AG09309 (cell line): ENCODE measurements at regions not wholly inside any gene's neighbourhood (a gene's known extent, or its start where the extent isn't known, plus 50 kb on each side); places are given as distances from the start of the nearest gene placed in this dataset.
"Not testable (repeated sequence)": the region's sequence is repeated elsewhere in the genome, so short reads cannot be mapped to it uniquely, and the experiment has no call there.

ENCODE experiments used
- DNase-seq: peaks from one replicate; pipeline ENCODE4 v3.0.0-alpha.2; 2010; ENCODE audit warnings: low read depth
- H3K4me3 ChIP-seq: 2 replicates; pipeline ENCODE4 v1.5.1; 2011; ENCODE audit warnings: mild to moderate bottlenecking, low read depth, low read length, moderate library complexity; ENCODE audit not compliant: control insufficient read depth
- TF ChIP-seq, protein P1 (sequence below): IDR thresholded peaks from 2 replicates; pipeline ENCODE4 v1.5.1; 2011; ENCODE audit warnings: mild to moderate bottlenecking, low read depth, low read length, inconsistent platforms; ENCODE audit not compliant: insufficient read depth, control insufficient read depth; ENCODE audit errors: missing control alignments

DNA sequence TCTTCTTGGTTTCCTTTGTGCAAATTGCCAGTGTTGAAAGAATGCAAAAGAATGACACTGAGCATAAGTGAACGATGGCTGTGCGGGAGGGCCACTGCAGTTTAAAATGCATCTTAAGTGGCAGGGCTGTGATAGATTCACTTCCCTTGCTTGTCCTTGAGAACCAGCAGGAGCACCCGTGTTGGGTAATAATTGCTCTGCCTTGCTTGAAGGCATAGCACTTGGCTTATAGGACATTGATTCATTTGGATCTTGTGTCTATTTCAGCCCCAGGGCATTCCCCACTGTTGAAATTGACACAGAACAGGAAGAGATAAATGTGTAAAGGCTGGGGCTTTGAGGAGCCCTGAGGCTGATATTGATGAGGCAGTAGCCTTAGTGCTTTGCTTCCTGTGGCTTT is 1003.7 kb upstream of the GYPC start:
- no peak for DNase-seq
- TF ChIP-seq, protein P1, sequence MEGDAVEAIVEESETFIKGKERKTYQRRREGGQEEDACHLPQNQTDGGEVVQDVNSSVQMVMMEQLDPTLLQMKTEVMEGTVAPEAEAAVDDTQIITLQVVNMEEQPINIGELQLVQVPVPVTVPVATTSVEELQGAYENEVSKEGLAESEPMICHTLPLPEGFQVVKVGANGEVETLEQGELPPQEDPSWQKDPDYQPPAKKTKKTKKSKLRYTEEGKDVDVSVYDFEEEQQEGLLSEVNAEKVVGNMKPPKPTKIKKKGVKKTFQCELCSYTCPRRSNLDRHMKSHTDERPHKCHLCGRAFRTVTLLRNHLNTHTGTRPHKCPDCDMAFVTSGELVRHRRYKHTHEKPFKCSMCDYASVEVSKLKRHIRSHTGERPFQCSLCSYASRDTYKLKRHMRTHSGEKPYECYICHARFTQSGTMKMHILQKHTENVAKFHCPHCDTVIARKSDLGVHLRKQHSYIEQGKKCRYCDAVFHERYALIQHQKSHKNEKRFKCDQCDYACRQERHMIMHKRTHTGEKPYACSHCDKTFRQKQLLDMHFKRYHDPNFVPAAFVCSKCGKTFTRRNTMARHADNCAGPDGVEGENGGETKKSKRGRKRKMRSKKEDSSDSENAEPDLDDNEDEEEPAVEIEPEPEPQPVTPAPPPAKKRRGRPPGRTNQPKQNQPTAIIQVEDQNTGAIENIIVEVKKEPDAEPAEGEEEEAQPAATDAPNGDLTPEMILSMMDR: no peak
- no peak overlapping the region for H3K4me3 ChIP-seq

- TF ChIP-seq, protein P1: no peak
These were observed 1001.7 kb upstream of the GYPC start for GRCh38 chr2:125654226-125654625.

DNA sequence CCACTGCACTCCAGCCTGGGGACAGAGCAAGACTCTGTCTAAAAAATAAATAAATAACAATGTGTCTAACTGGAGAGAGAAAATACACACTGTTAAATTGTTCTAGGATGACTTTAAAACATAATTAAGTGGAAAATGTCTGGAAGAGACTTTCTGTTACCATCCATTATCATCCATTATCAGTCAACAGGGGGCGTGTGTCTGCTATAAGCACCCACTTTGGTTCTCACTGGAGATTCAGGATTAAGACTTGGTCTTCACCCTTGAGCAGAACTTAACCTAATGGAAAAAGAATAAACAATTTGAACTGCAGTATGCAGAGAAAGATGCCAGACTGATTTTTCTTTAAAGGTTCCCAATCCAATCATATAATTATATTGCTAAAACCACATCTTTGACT is 999.8 kb upstream of the GYPC start:
- H3K4me3 ChIP-seq: no peak overlapping the region
- TF ChIP-seq, protein P1: no peak
- no peak for DNase-seq

More at GRCh38 chr2:125654226-125654625, 1001.7 kb upstream of the GYPC start:
- H3K4me3 ChIP-seq: no peak overlapping the region
- DNase-seq: no peak

- TF ChIP-seq, protein P1: no peak
- no peak overlapping the region for H3K4me3 ChIP-seq
- DNase-seq: no peak
These were observed 997.4 kb upstream of the GYPC start for GRCh38 chr2:125658583-125658982.

- DNase-seq, H3K4me3 ChIP-seq: not testable (repeated sequence)
These were observed 995.6 kb upstream of the GYPC start for GRCh38 chr2:125660369-125660768.

DNA sequence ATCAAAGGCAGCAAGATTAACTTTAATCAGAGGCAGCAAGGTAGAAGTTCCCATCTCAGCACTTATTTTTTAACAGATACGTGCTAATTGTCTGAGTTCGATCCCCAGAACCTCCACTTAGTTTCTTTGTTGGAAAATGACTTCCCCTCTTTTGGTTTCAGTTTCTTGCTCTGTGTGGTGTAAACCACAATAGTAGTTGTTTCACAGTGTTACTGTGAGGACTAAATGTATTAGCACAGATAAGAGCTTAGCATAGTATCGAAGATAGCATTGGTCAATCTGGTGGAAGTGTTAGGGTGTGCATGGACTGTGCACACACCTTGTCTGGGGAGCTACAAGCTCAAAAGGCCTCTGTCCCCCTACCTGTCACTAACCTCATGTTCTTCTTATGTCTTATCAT is 988.3 kb upstream of the GYPC start:
- no peak overlapping the region for H3K4me3 ChIP-seq
- DNase-seq: no peak
- TF ChIP-seq, protein P1: no peak

DNA sequence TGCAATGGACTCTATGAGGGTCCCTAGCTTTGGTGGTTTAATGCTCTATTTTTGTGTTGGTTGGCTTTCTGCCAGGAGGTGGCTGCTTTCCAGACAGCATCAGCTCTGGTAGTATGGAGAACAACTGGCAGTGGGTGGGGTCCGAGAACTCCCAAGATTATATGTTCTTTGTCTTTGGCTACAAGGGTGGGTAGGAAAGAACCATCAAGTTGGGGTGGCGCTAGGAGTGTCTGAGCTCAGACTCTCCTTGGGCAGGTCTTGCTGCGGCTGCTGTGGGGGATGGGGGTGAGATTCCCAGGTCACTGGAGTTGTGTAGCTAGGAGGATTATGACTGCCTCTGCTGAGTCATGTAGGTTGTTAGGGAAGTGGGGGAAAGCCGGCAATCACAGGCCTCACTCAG is 976.1 kb upstream of the GYPC start:
- DNase-seq: no peak
- TF ChIP-seq, protein P1: no peak
- no peak overlapping the region for H3K4me3 ChIP-seq
